GM21381 (cell line): ENCODE measurements at regions not wholly inside any gene's neighbourhood (a gene's known extent, or its start where the extent isn't known, plus 50 kb on each side); places are given as distances from the start of the nearest gene placed in this dataset.

Source experiments
- ATAC-seq: cut with Tn5 transposase; IDR thresholded peaks from one replicate; pipeline ENCODE4 v1.9.1; 2021; ENCODE audit warnings: mild to moderate bottlenecking, moderate library complexity; ENCODE audit not compliant: unreplicated experiment

- ATAC-seq = no peak
Measured at GRCh38 chr6:147808640-147809039, 300.1 kb downstream of the SAMD5 start.

GRCh38 chr6:147811913-147812629 is 303.6 kb downstream of the SAMD5 start:
- no peak for ATAC-seq

DNA sequence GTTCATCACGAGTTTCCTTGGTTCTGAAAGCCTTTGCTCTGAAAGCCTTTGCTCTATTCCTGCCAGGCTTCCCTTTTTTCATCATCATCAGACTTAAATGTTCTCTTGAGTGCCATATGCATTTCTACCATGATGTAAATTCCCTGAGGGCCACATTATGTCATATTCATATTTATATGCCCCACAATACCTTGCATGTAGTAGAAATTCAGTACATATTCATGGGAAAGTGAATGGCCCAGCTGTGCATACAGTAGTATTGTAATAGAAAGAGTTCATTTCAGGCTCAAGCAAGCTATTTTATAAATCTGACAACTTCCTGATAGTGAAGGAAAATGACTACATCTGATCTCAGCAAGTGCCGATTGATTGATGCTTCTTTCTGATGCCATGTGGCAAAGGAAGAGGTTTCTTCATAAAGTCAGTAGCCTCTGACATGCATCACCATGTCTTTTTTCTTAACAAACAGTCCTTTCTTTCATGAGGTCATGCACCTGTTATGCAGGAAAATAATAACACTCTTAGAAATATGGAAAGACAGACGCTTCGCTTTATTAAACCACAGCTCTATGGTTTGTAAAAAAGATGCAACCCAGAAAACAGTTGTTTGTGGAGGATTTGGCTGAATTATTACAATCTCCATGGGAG is 308.7 kb downstream of the SAMD5 start:
- ATAC-seq = no peak

GRCh38 chr6:147820520-147820919 is 312.0 kb downstream of the SAMD5 start:
- no peak for ATAC-seq

- ATAC-seq = no peak
Measured at GRCh38 chr6:147821295-147821897, 312.9 kb downstream of the SAMD5 start.

- ATAC-seq = no peak
Measured at GRCh38 chr6:147823936-147824335, 315.4 kb downstream of the SAMD5 start.

GRCh38 chr6:147825848-147826247 is 317.4 kb downstream of the SAMD5 start:
- no peak for ATAC-seq

DNA sequence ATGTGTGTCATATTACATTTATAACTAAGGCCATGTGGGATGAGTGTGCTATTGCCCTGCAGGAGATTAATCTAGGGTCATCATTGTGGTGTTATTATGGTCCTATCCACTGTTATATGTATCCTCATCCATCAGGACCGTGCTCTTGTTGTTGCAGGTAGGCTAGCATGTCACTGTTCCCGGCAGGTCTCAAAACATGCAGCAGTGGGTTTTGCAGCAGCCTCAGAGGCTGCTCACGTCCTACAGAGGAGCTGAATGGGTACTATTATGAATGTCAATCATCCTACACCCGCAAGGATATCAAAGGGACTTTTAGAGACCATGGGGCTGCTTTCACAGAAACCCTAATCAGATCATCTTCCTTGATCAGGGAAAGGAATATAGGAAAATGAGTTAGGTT is 318.2 kb downstream of the SAMD5 start:
- no peak for ATAC-seq

DNA sequence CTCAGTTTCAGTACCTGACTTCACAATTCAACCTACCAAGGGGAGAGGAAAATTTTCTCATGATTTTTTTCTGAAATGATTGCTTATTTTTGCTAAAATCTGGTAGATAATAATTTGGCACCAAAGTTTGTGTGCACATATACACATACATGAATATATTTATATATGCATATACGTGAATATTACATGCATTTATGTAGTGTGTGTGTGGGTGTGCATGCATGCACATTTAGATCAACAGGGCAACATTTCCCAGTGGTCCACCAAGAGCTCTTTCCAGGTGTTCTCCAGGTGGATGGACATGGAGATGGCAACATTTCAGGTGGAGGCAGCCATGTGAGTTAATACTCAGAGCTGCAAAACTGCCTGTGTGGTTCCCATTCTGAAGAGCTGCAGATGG is 320.9 kb downstream of the SAMD5 start:
- ATAC-seq = no peak

DNA sequence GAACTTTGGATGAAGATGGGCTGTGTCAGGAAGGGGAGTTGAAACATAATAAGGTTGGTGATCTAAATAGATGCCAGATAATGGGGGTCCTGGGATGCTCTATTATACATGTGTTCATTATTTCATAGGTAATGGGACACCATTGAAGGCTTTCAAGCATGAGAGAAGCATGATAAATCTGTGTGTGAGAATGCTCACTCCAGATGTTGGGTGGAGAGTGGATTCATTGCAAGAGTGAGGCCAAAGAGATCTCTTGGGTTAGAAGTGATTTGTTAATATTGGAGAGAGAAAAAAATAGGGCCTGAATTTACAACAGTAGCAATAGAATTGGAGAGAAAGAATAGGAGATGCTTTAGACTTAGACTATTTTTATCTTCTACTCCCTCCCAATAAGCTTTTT is 321.3 kb downstream of the SAMD5 start:
- ATAC-seq = no peak

GRCh38 chr6:147831356-147831755 is 322.9 kb downstream of the SAMD5 start:
- ATAC-seq = no peak

GRCh38 chr6:147833607-147834006 is 325.1 kb downstream of the SAMD5 start:
- no peak for ATAC-seq

DNA sequence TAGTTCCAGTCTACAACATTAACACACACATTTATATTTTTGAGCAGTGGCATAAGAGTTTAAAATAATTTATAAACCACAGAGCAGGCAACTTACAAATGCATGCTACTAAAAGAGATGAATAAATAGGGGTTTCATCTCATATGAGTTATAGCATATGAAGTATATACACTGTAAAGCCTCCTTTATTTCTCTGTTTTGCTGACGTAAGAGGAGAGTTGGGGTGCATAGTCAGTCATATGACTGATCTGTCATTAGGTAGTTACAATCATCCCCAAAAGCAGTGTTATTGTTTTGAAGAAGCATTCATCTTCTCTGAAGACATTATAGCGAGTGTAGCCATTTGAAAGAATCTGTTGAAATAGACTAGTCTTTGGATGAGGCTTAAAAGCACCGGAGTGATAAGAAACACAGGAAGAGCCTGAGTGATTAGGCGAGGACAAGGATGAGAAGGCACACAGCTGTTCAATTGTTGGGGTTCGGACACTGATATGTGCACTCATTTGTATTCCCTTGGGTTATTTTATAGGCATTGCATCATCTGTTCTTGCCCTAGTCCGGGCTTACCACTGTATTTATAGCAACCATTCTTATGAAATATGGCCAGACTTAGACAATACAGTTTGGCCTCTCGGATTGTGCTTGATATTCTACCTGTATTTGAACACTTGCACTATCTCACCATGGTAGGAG is 325.7 kb downstream of the SAMD5 start:
- no peak for ATAC-seq

- no peak for ATAC-seq
Measured at GRCh38 chr6:147837540-147837939, 329.1 kb downstream of the SAMD5 start.

DNA sequence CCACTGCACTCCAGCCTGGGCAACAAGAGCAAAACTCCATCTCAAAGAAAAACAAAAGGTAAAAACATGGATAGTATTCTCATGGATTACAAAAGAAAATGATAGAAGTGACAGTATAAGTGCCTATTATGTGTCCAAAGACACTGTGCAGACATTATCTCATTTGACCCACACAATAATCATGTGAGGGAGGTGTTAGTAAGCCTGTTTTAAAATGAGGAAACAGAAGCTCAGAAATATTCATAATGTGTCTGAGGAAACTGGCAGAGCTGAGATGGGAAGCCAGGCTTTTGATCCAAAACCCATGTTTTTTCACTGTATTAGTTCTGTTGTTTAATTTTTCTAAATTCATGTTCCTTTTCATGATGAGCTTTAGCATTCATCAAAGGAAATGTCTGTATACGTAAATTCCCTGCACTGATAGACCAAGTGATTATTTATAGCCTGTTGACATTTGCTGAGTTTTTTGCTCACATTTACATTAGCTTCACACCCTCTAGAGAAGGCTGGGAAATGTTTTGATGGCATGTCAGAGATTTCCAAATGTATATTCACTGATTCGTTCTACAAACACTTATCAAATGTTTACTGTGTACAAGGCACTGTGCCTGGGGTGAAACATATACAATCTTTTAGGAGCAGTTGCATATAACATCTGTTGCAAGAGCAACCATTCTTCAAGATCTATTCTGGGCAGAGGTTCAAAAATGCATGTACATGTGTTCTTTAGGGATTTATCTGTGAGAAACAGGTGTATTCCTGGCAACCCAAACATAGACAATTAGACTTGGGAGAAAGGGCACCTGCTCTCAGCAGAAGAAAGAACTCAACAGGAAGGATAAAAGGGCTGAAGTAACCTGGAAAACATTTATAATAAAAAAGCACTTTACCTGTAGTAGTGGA is 331.5 kb downstream of the SAMD5 start:
- ATAC-seq = no peak

DNA sequence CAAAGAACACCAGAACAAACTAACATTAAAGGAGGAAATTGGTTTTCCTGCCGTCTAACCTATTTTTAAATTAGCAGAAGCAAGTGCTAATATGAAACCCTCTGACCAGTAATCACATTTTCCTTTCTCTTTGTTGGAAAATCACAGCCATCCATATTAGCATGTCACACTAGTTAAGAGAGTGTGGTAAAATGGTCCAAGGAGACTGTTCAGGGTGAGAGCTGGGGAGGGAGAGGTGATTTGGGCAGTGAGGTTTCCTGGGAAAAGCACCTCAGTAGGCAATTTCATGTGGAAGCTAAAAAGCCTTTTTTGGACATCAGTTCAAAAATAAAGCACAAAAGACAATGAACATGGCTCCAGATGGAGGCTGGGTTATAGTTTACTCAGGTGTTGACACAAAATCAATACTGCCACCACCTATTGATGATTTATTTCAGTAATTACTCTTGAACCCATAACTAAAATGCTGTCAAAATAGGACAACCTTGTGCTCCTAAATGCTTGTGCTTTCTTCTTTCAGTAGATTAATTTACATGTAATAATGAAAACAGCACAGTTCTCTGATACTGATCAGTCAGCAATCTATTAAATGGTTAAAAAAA is 333.2 kb downstream of the SAMD5 start:
- ATAC-seq = no peak

GRCh38 chr6:147849401-147850330 is 341.2 kb downstream of the SAMD5 start:
- ATAC-seq = no peak

- ATAC-seq = no peak
Measured at GRCh38 chr6:147852772-147853171, 344.3 kb downstream of the SAMD5 start.

DNA sequence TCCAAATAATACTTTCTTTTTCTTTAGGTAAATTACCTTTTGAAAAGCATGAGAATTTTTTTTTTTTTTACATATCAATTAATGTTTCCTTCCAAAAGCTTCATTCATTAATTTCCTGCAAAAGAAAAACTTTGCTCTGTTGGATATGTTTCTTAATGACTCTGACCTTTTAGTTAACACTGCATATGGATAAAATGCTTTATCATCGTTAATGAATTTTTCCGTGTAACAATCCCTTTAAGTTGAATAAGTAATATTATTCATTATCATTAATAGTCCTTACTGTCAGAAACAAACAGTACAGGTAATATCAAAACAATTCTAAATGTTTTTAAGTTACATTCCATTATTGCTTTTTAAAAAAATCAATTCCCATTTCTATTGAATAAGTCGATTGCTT is 345.1 kb downstream of the SAMD5 start:
- no peak for ATAC-seq
